IMR-90 (cell line): ENCODE measurements at regions not wholly inside any gene's neighbourhood (a gene's known extent, or its start where the extent isn't known, plus 50 kb on each side); places are given as distances from the start of the nearest gene placed in this dataset.

ENCODE experiments used
- ATAC-seq: fragments of 200-7000 bp; cut with Tn5 transposase; 2 replicates; pipeline ENCODE4 v1.9.1; 2020; ENCODE audit warnings: low read depth, mild to moderate bottlenecking, moderate library complexity
- BruUV-seq: library from RNA; stranded (reverse); fragments of 400-500 nt; replicated peaks from 2 replicates; lab custom pipeline; 2021; lab: Mats Ljungman, UMichigan
- CTCF ChIA-PET: fragments of 300-600 bp; formaldehyde crosslinking; extraction: SDS; loops from one replicate; lab custom pipeline; 2021; ENCODE audit warnings: antibody characterized with exemption; lab: Yijun Ruan, JAX
- POLR2A ChIA-PET: fragments of 300-600 bp; sonication (Branson Sonifier 250); formaldehyde crosslinking; loops from one replicate; lab custom pipeline; 2022; ENCODE audit warnings: antibody characterized with exemption; ENCODE audit not compliant: unreplicated experiment; lab: Charles Lee
- DNase-seq: peaks from one replicate; pipeline ENCODE4 v3.0.0; 2013
- H2AFZ ChIP-seq: replicated peaks from 2 replicates; pipeline ENCODE3; 2013; ENCODE audit warnings: low read length, mild to moderate bottlenecking; ENCODE audit not compliant: poor library complexity
- H2AK5ac ChIP-seq: 2 replicates; pipeline ENCODE4 v1.6.1; 2013; ENCODE audit warnings: low read depth, low read length, inconsistent platforms
- H2AK9ac ChIP-seq: replicated peaks from 2 replicates; pipeline ENCODE3; 2013; ENCODE audit warnings: mild to moderate bottlenecking, low read depth, low read length, moderate library complexity; ENCODE audit not compliant: poor library complexity
- H2BK120ac ChIP-seq: 2 replicates; pipeline ENCODE4 v1.6.1; 2013; ENCODE audit warnings: low read depth, low read length, inconsistent platforms
- H2BK15ac ChIP-seq: 3 replicates; pipeline ENCODE4 v1.6.1; 2013; ENCODE audit warnings: low read depth, low read length, inconsistent platforms
- H2BK20ac ChIP-seq: 2 replicates; pipeline ENCODE4 v1.6.1; 2013; ENCODE audit warnings: low read depth, mild to moderate bottlenecking, inconsistent platforms, low read length, moderate library complexity
- H2BK5ac ChIP-seq: 2 replicates; pipeline ENCODE4 v1.6.1; 2013; ENCODE audit warnings: mild to moderate bottlenecking, low read depth, low read length, inconsistent platforms; ENCODE audit not compliant: poor library complexity, severe bottlenecking
- H3K14ac ChIP-seq: replicated peaks from 2 replicates; pipeline ENCODE4 v1.6.1; 2013; ENCODE audit warnings: low read depth, low read length, inconsistent platforms
- H3K18ac ChIP-seq: 2 replicates; pipeline ENCODE4 v1.6.1; 2013; ENCODE audit warnings: low read depth, low read length, control low read depth
- H3K23ac ChIP-seq: 2 replicates; pipeline ENCODE4 v1.6.1; 2013; ENCODE audit warnings: low read depth, low read length, inconsistent platforms
- H3K27ac ChIP-seq: 2 replicates; pipeline ENCODE4 v1.5.1; 2013; ENCODE audit warnings: mild to moderate bottlenecking, control low read depth, low read length; ENCODE audit not compliant: insufficient read depth
- H3K27me3 ChIP-seq: 2 replicates; pipeline ENCODE4 v1.6.1; 2013; ENCODE audit warnings: low read length; ENCODE audit not compliant: control insufficient read depth, insufficient read depth
- H3K36me3 ChIP-seq: 2 replicates; pipeline ENCODE4 v1.6.1; 2013; ENCODE audit warnings: low read length, mixed read lengths; ENCODE audit not compliant: control insufficient read depth, insufficient read depth
- H3K4ac ChIP-seq: 2 replicates; pipeline ENCODE4 v1.6.1; 2013; ENCODE audit warnings: low read depth, low read length, inconsistent platforms
- H3K4me1 ChIP-seq: 2 replicates; pipeline ENCODE4 v1.6.1; 2013; ENCODE audit warnings: low read length, mixed read lengths; ENCODE audit not compliant: control insufficient read depth, insufficient read depth
- H3K4me2 ChIP-seq: 2 replicates; pipeline ENCODE4 v1.6.1; 2013; ENCODE audit warnings: low read depth, mild to moderate bottlenecking, control low read depth, low read length, moderate library complexity
- H3K4me3 ChIP-seq: 2 replicates; pipeline ENCODE4 v1.5.1; 2013; ENCODE audit warnings: low read depth, mild to moderate bottlenecking, control low read depth, low read length, moderate library complexity; ENCODE audit not compliant: insufficient read depth
- H3K56ac ChIP-seq: 2 replicates; pipeline ENCODE4 v1.6.1; 2013; ENCODE audit warnings: low read length, inconsistent platforms; ENCODE audit not compliant: insufficient read depth; ENCODE audit errors: extremely low read depth
- H3K79me1 ChIP-seq, 2 experiments: 2 replicates each; pipeline ENCODE4 v1.6.1; 2013; ENCODE audit warnings: low read length in 2 of 2, inconsistent platforms in 1 of 2, low read depth in 1 of 2
- H3K9ac ChIP-seq: 2 replicates; pipeline ENCODE4 v1.6.1; 2013; ENCODE audit warnings: low read depth, low read length, control low read depth
- H3K9me1 ChIP-seq: 2 replicates; pipeline ENCODE4 v1.6.1; 2013; ENCODE audit warnings: low read length, inconsistent platforms; ENCODE audit not compliant: insufficient read depth
- H3K9me3 ChIP-seq: 2 replicates; pipeline ENCODE4 v1.6.1; 2013; ENCODE audit warnings: low read length; ENCODE audit not compliant: control insufficient read depth, insufficient read depth
- H4K20me1 ChIP-seq: 2 replicates; pipeline ENCODE4 v1.6.1; 2013; ENCODE audit warnings: low read length, inconsistent platforms; ENCODE audit not compliant: insufficient read depth
- H4K5ac ChIP-seq: 2 replicates; pipeline ENCODE4 v1.6.1; 2013; ENCODE audit warnings: mild to moderate bottlenecking, low read depth, low read length, control low read depth
- H4K8ac ChIP-seq, 2 experiments: 2 replicates each; pipeline ENCODE4 v1.6.1; 2013; ENCODE audit warnings: low read depth in 2 of 2, low read length in 2 of 2, control low read depth in 1 of 2, inconsistent platforms in 1 of 2
- H4K91ac ChIP-seq: 2 replicates; pipeline ENCODE4 v1.6.1; 2013; ENCODE audit warnings: low read depth, low read length, inconsistent platforms; ENCODE audit not compliant: insufficient read depth
- CEBPB ChIP-seq: IDR thresholded peaks from 2 replicates; pipeline ENCODE4 v1.6.1; 2012; ENCODE audit warnings: low read depth, low read length, improper control_type of control experiment
- CTCF ChIP-seq: conservative IDR thresholded peaks from 2 replicates; pipeline ENCODE4 v1.5.1; 2012; ENCODE audit warnings: mild to moderate bottlenecking, low read depth, low read length, improper control_type of control experiment
- MAFK ChIP-seq: IDR thresholded peaks from 2 replicates; pipeline ENCODE4 v1.6.1; 2012; ENCODE audit warnings: low read depth, low read length, improper control_type of control experiment
- MAZ ChIP-seq: IDR thresholded peaks from 2 replicates; pipeline ENCODE4 v1.6.1; 2012; ENCODE audit warnings: low read depth, mild to moderate bottlenecking, low read length, improper control_type of control experiment, moderate library complexity, borderline replicate concordance
- MXI1 ChIP-seq: IDR thresholded peaks from 2 replicates; pipeline ENCODE4 v1.6.1; 2012; ENCODE audit warnings: low read depth, mild to moderate bottlenecking, low read length, moderate library complexity, borderline replicate concordance
- RAD21 ChIP-seq: IDR thresholded peaks from 2 replicates; pipeline ENCODE4 v1.6.1; 2012; ENCODE audit warnings: low read length, improper control_type of control experiment
- SMC3 ChIP-seq: fragments of 150-350 bp; IDR thresholded peaks from 2 replicates; pipeline ENCODE4 v1.6.1; 2016; ENCODE audit warnings: low read depth, mild to moderate bottlenecking, antibody characterized with exemption, low read length, moderate library complexity
- USF2 ChIP-seq: fragments of 150-350 bp; IDR thresholded peaks from 2 replicates; pipeline ENCODE4 v1.6.1; 2017; ENCODE audit warnings: mild to moderate bottlenecking, antibody characterized with exemption, low read length, low read depth
- WGBS, 2 experiments: methylation state at CpG; one replicate each; pipeline versions ENCODE4 v1.1.5 to v1.1.7; 2013; ENCODE audit warnings: missing lambda C conversion rate in 2 of 2; ENCODE audit not compliant: insufficient read length in 1 of 2; ENCODE audit errors: extremely low coverage in 2 of 2; 5-methylcytosine and 5-hydroxymethylcytosine counted together
- dilution Hi-C: fragments of 300-500 bp; cut with HindIII; formaldehyde crosslinking; loops from one replicate; pipeline ENCODE4 v1.14.3; 2018; ENCODE audit warnings: low sequenced_read_pairs; ENCODE audit not compliant: unreplicated experiment
- in situ Hi-C: fragments of 300-500 bp; cut with MboI; formaldehyde crosslinking; loops from 3 replicates; pipeline ENCODE4 v1.14.3; 2019; ENCODE audit warnings: low sequenced_read_pairs, inconsistent platforms, mixed read lengths
- intact Hi-C: fragments of 100-400 bp; cut with micrococcal nuclease; formaldehyde crosslinking; loops from 2 replicates; pipeline ENCODE4 v1.10.0; 2022

GRCh38 chr3:102715030-102715697 lies 280.3 kb downstream of the ZPLD1 start:
- BruUV-seq, result no TSS peak
- Histone ChIP-seq H3K56ac (no peak overlapping the region), H3K9me1 (no peaks in the 10 kb centered on the region), H3K9ac (no peak overlapping the region), H4K5ac (no peak overlapping the region), H3K14ac (no peak overlapping the region), H3K18ac (no peak overlapping the region), H2BK120ac (no peak overlapping the region), H3K23ac (no peak overlapping the region), H2BK20ac (no peak overlapping the region), H3K4me1 (no peaks in the 10 kb centered on the region), H4K8ac (no peak overlapping the region), H4K91ac (no peak overlapping the region), H3K4me3 (no peak overlapping the region), H3K9me3 (no peaks in the 10 kb centered on the region), H3K27ac (no peak overlapping the region), H2BK5ac (no peak overlapping the region), H3K4ac (no peak overlapping the region), H2AK9ac (no peak overlapping the region), H3K4me2 (no peak overlapping the region), H3K79me1 (no peaks in the 10 kb centered on the region), H3K36me3 (no peaks in the 10 kb centered on the region), H2AK5ac (no peak overlapping the region), H4K20me1 (no peaks in the 10 kb centered on the region), H2BK15ac (no peak overlapping the region), H2AFZ (no peak overlapping the region), H3K27me3 (no peaks in the 10 kb centered on the region)
- CTCF ChIA-PET, result no interaction called here
- in situ Hi-C loops (no loop called here), dilution Hi-C loops (no loop called here), intact Hi-C loops (no loop called here)
- ATAC-seq, result no peak
- no CpG with 5 or more reads among the region's 2 CpGs for WGBS, 2 experiments
- no peak for TF ChIP-seq SMC3
- TF ChIP-seq MXI1, result no peak
- TF ChIP-seq CEBPB, result no peak
- TF ChIP-seq CTCF, result no peak
- no peak for TF ChIP-seq RAD21
- no peak for TF ChIP-seq MAZ
- no peak for TF ChIP-seq MAFK
- TF ChIP-seq USF2, result no peak
- POLR2A ChIA-PET, result no interaction called here
- no peak for DNase-seq
